Duodenal mucosa (tissue), 2 donors: ENCODE measurements at regions not wholly inside any gene's neighbourhood (a gene's known extent, or its start where the extent isn't known, plus 50 kb on each side); places are given as distances from the start of the nearest gene placed in this dataset.

Experiments
- H3K27ac ChIP-seq: one replicate; pipeline ENCODE4 v1.7.0; 2013; ENCODE audit warnings: low read depth, low read length
- H3K27me3 ChIP-seq, 2 donors: one replicate each; pipeline ENCODE4 v1.7.0; 2013; ENCODE audit warnings: low read length in 2 of 2, control low read depth in 1 of 2; ENCODE audit not compliant: insufficient read depth in 2 of 2, control insufficient read depth in 1 of 2
- H3K36me3 ChIP-seq, 2 donors: one replicate each; pipeline ENCODE4 v1.7.0; 2013; ENCODE audit warnings: low read length in 2 of 2, control low read depth in 1 of 2; ENCODE audit not compliant: insufficient read depth in 2 of 2, control insufficient read depth in 1 of 2
- H3K4me1 ChIP-seq, 2 donors: one replicate each; pipeline ENCODE4 v1.7.0; 2013; ENCODE audit warnings: low read length in 2 of 2, control low read depth in 1 of 2; ENCODE audit not compliant: insufficient read depth in 2 of 2, control insufficient read depth in 1 of 2
- H3K4me3 ChIP-seq, 2 donors: one replicate each; pipeline ENCODE4 v1.7.0; 2013; ENCODE audit warnings: low read length in 2 of 2, low read depth in 1 of 2
- H3K9ac ChIP-seq, 2 donors: one replicate each; pipeline ENCODE4 v1.7.0; 2013; ENCODE audit warnings: low read length in 2 of 2, low read depth in 1 of 2
- H3K9me3 ChIP-seq, 2 donors: one replicate each; pipeline ENCODE4 v1.7.0; 2013; ENCODE audit warnings: low read length in 2 of 2, control low read depth in 1 of 2; ENCODE audit not compliant: control insufficient read depth in 1 of 2

GRCh38 chr3:72384602-72385001, 463.6 kb downstream of the SHQ1 start:
- Histone ChIP-seq H3K4me1 (peaks cover 34 to 74% of the 10 kb centered on the region in 2 donors), H3K9me3 (no peaks in the 10 kb centered on the region), H3K36me3 (no peaks in the 10 kb centered on the region), H3K4me3 (no peak overlapping the region), H3K27me3 (no peaks in the 10 kb centered on the region), H3K27ac (no peak overlapping the region), H3K9ac (no peak overlapping the region)

GRCh38 chr3:72383883-72384282, 464.4 kb downstream of the SHQ1 start:
- no peaks in the 10 kb centered on the region for H3K27me3 ChIP-seq
- no peak overlapping the region for H3K27ac ChIP-seq
- peaks cover 34 to 75% of the 10 kb centered on the region in 2 donors for H3K4me1 ChIP-seq
- no peak overlapping the region for H3K4me3 ChIP-seq
- H3K9me3 ChIP-seq = no peaks in the 10 kb centered on the region
- peaks cover under 1 to 3% of the 10 kb centered on the region in 2 donors for H3K36me3 ChIP-seq
- no peak overlapping the region for H3K9ac ChIP-seq

- Histone ChIP-seq H3K9me3 (no peaks in the 10 kb centered on the region), H3K36me3 (peaks cover 7 to 9% of the 10 kb centered on the region in 2 donors), H3K27ac (no peak overlapping the region), H3K4me1 (peaks cover 34 to 69% of the 10 kb centered on the region in 2 donors), H3K9ac (no peak overlapping the region), H3K4me3 (no peak overlapping the region), H3K27me3 (no peaks in the 10 kb centered on the region)
Measured at GRCh38 chr3:72383230-72383629, 465.0 kb downstream of the SHQ1 start.

GRCh38 chr3:72382460-72382859, 465.8 kb downstream of the SHQ1 start:
- Histone ChIP-seq H3K9ac (no peak overlapping the region), H3K27me3 (no peaks in the 10 kb centered on the region), H3K36me3 (peaks cover 8 to 14% of the 10 kb centered on the region in 2 donors), H3K4me1 (peaks cover 34 to 65% of the 10 kb centered on the region in 2 donors), H3K9me3 (no peaks in the 10 kb centered on the region), H3K4me3 (no peak overlapping the region), H3K27ac (no peak overlapping the region)

- Histone ChIP-seq H3K27ac (no peak overlapping the region), H3K9me3 (no peaks in the 10 kb centered on the region), H3K4me1 (peaks cover 27 to 56% of the 10 kb centered on the region in 2 donors)
Measured at GRCh38 chr3:72381584-72381983, 466.7 kb downstream of the SHQ1 start.

GRCh38 chr3:72380711-72381493, 467.3 kb downstream of the SHQ1 start:
- Histone ChIP-seq H3K4me1 (peaks cover 24 to 50% of the 10 kb centered on the region in 2 donors), H3K27ac (no peak overlapping the region), H3K4me3 (no peak overlapping the region), H3K27me3 (no peaks in the 10 kb centered on the region), H3K9ac (no peak overlapping the region), H3K9me3 (no peaks in the 10 kb centered on the region), H3K36me3 (peaks cover 8 to 20% of the 10 kb centered on the region in 2 donors)

More at GRCh38 chr3:72381584-72381983, 466.7 kb downstream of the SHQ1 start:
- Histone ChIP-seq H3K4me3 (no peak overlapping the region), H3K27me3 (no peaks in the 10 kb centered on the region), H3K9ac (no peak overlapping the region), H3K36me3 (peaks cover 8 to 20% of the 10 kb centered on the region in 2 donors)

GRCh38 chr3:72380193-72380592, 468.1 kb downstream of the SHQ1 start:
- H3K9ac ChIP-seq = no peak overlapping the region
- H3K4me3 ChIP-seq = no peak overlapping the region
- peaks cover 22 to 42% of the 10 kb centered on the region in 2 donors for H3K4me1 ChIP-seq
- no peaks in the 10 kb centered on the region for H3K9me3 ChIP-seq
- no peak overlapping the region for H3K27ac ChIP-seq
- H3K36me3 ChIP-seq = peaks cover 8 to 20% of the 10 kb centered on the region in 2 donors
- no peaks in the 10 kb centered on the region for H3K27me3 ChIP-seq

- Histone ChIP-seq H3K9me3 (no peaks in the 10 kb centered on the region), H3K27ac (no peak overlapping the region), H3K36me3 (peaks cover 8 to 20% of the 10 kb centered on the region in 2 donors), H3K4me3 (no peak overlapping the region), H3K27me3 (no peaks in the 10 kb centered on the region), H3K9ac (no peak overlapping the region), H3K4me1 (peaks cover 17 to 37% of the 10 kb centered on the region in 2 donors)
Measured at GRCh38 chr3:72379500-72380187, 468.6 kb downstream of the SHQ1 start.

GRCh38 chr3:72378287-72378686, 470.0 kb downstream of the SHQ1 start:
- Histone ChIP-seq H3K36me3 (peaks cover 8 to 20% of the 10 kb centered on the region in 2 donors), H3K9ac (no peak overlapping the region), H3K27me3 (no peaks in the 10 kb centered on the region), H3K9me3 (no peaks in the 10 kb centered on the region), H3K4me3 (no peak overlapping the region), H3K27ac (no peak overlapping the region), H3K4me1 (peaks cover 3 to 24% of the 10 kb centered on the region in 2 donors)

GRCh38 chr3:72376956-72377710, 471.1 kb downstream of the SHQ1 start:
- Histone ChIP-seq H3K27ac (no peak overlapping the region), H3K4me3 (no peak overlapping the region), H3K9me3 (no peaks in the 10 kb centered on the region), H3K36me3 (peaks cover 8 to 20% of the 10 kb centered on the region in 2 donors), H3K27me3 (no peaks in the 10 kb centered on the region), H3K4me1 (peaks cover 0 to 17% of the 10 kb centered on the region in 2 donors), H3K9ac (no peak overlapping the region)
